H9 (cell line): ENCODE measurements at regions not wholly inside any gene's neighbourhood (a gene's known extent, or its start where the extent isn't known, plus 50 kb on each side); places are given as distances from the start of the nearest gene placed in this dataset.
A peak's percentile ranks its signal among the peaks of the same experiment; 100 is the strongest.

ENCODE experiments used
- DNase-seq: peaks from one replicate; pipeline ENCODE4 v3.0.0-alpha.2; 2017
- H2AFZ ChIP-seq: one replicate; pipeline ENCODE4 v1.6.1; 2013; ENCODE audit warnings: mild to moderate bottlenecking, low read length, control low read depth, moderate library complexity
- H2AK5ac ChIP-seq: 2 replicates; pipeline ENCODE4 v1.6.1; 2013; ENCODE audit warnings: low read length, control low read depth, mixed read lengths; ENCODE audit not compliant: insufficient read length
- H2BK120ac ChIP-seq: one replicate; pipeline ENCODE4 v1.6.1; 2013; ENCODE audit warnings: low read depth, mild to moderate bottlenecking, low read length, control low read depth, inconsistent platforms; ENCODE audit not compliant: poor library complexity, severe bottlenecking
- H2BK12ac ChIP-seq: 2 replicates; pipeline ENCODE4 v1.6.1; 2013; ENCODE audit warnings: low read length, control low read depth, mixed read lengths, low read depth; ENCODE audit not compliant: insufficient read length
- H2BK15ac ChIP-seq: 2 replicates; pipeline ENCODE4 v1.6.1; 2013; ENCODE audit warnings: low read depth, low read length, control low read depth
- H2BK20ac ChIP-seq: one replicate; pipeline ENCODE4 v1.6.1; 2013; ENCODE audit warnings: low read depth, mild to moderate bottlenecking, low read length, control low read depth, inconsistent platforms; ENCODE audit not compliant: poor library complexity, severe bottlenecking
- H2BK5ac ChIP-seq: 2 replicates; pipeline ENCODE4 v1.6.1; 2013; ENCODE audit warnings: low read length, control low read depth, mixed read lengths; ENCODE audit not compliant: insufficient read length
- H3K14ac ChIP-seq: 2 replicates; pipeline ENCODE4 v1.6.1; 2013; ENCODE audit warnings: low read length, control low read depth; ENCODE audit not compliant: insufficient read depth
- H3K18ac ChIP-seq: 2 replicates; pipeline ENCODE4 v1.6.1; 2013; ENCODE audit warnings: low read depth, mild to moderate bottlenecking, mixed read lengths, low read length, control low read depth; ENCODE audit not compliant: insufficient read length
- H3K23ac ChIP-seq: 2 replicates; pipeline ENCODE4 v1.6.1; 2013; ENCODE audit warnings: low read length, control low read depth, mixed read lengths, low read depth; ENCODE audit not compliant: insufficient read length
- H3K23me2 ChIP-seq: 2 replicates; pipeline ENCODE4 v1.6.1; 2013; ENCODE audit warnings: low read depth, mild to moderate bottlenecking, mixed read lengths, low read length, control low read depth; ENCODE audit not compliant: insufficient read length, poor library complexity, severe bottlenecking
- H3K27ac ChIP-seq: 2 replicates; pipeline ENCODE4 v1.5.1; 2013; ENCODE audit warnings: low read length, control low read depth, mixed read lengths, low read depth; ENCODE audit not compliant: insufficient read length
- H3K27me3 ChIP-seq: 2 replicates; pipeline ENCODE4 v1.6.1; 2013; ENCODE audit warnings: low read length, control low read depth, inconsistent platforms; ENCODE audit not compliant: insufficient read depth
- H3K4ac ChIP-seq: 2 replicates; pipeline ENCODE4 v1.6.1; 2013; ENCODE audit warnings: low read depth, mild to moderate bottlenecking, control low read depth, inconsistent platforms, low read length, moderate library complexity
- H3K4me1 ChIP-seq: 2 replicates; pipeline ENCODE4 v1.6.1; 2013; ENCODE audit warnings: low read length, control low read depth, inconsistent platforms; ENCODE audit not compliant: insufficient read depth
- H3K4me2 ChIP-seq: 2 replicates; pipeline ENCODE4 v1.6.1; 2013; ENCODE audit warnings: low read length, control low read depth, mixed read lengths; ENCODE audit not compliant: insufficient read length, insufficient read depth
- H3K56ac ChIP-seq: 2 replicates; pipeline ENCODE4 v1.6.1; 2013; ENCODE audit warnings: low read depth, mild to moderate bottlenecking, mixed read lengths, low read length, control low read depth; ENCODE audit not compliant: insufficient read length
- H3K79me1 ChIP-seq: 2 replicates; pipeline ENCODE4 v1.6.1; 2013; ENCODE audit warnings: low read depth, mild to moderate bottlenecking, moderate library complexity, low read length, control low read depth, inconsistent platforms; ENCODE audit not compliant: insufficient read depth, poor library complexity, severe bottlenecking
- H3K79me2 ChIP-seq: 2 replicates; pipeline ENCODE4 v1.6.1; 2013; ENCODE audit warnings: low read length, control low read depth, inconsistent platforms; ENCODE audit not compliant: insufficient read depth
- H3K9ac ChIP-seq: 2 replicates; pipeline ENCODE4 v1.6.1; 2013; ENCODE audit warnings: low read length, control low read depth, mixed read lengths; ENCODE audit not compliant: insufficient read length; ENCODE audit errors: extremely low read depth
- H3K9me3 ChIP-seq: one replicate; pipeline ENCODE4 v1.6.1; 2013; ENCODE audit warnings: low read depth, low read length, inconsistent platforms; ENCODE audit not compliant: control insufficient read depth
- H3T11ph ChIP-seq: one replicate; pipeline ENCODE4 v1.6.1; 2013; ENCODE audit warnings: mild to moderate bottlenecking, low read length, control low read depth, inconsistent platforms
- H4K20me1 ChIP-seq: one replicate; pipeline ENCODE4 v1.6.1; 2013; ENCODE audit not compliant: control insufficient read depth, insufficient read length, insufficient read depth
- H4K5ac ChIP-seq: 2 replicates; pipeline ENCODE4 v1.6.1; 2013; ENCODE audit warnings: low read depth, mild to moderate bottlenecking, mixed read lengths, low read length, control low read depth; ENCODE audit not compliant: insufficient read length
- H4K8ac ChIP-seq: replicated peaks from 2 replicates; pipeline ENCODE4 v1.6.1; 2013; ENCODE audit warnings: low read length, control low read depth, mixed read lengths, low read depth; ENCODE audit not compliant: insufficient read length
- H4K91ac ChIP-seq: 2 replicates; pipeline ENCODE4 v1.6.1; 2013; ENCODE audit warnings: low read depth, mild to moderate bottlenecking, moderate library complexity, mixed read lengths, low read length, control low read depth; ENCODE audit not compliant: insufficient read length
- H3K27ac Mint-ChIP-seq, 3 experiments: 2 replicates in 2 of 3; 3 replicates in 1 of 3; pipeline ENCODE4 v1.8.0; 2020 to 2021; ENCODE audit warnings: mixed read lengths in 3 of 3, mild to moderate bottlenecking in 1 of 3, moderate library complexity in 1 of 3
- H3K27me3 Mint-ChIP-seq: 2 replicates; pipeline ENCODE4 v1.8.0; 2021; ENCODE audit warnings: low read depth, mild to moderate bottlenecking, moderate library complexity, mixed read lengths
- H3K36me3 Mint-ChIP-seq, 3 experiments: 2 replicates in 2 of 3; 3 replicates in 1 of 3; pipeline ENCODE4 v1.8.0; 2020 to 2021; ENCODE audit warnings: low read depth in 3 of 3, mixed read lengths in 3 of 3; ENCODE audit not compliant: insufficient read depth in 1 of 3
- H3K4me1 Mint-ChIP-seq, 2 experiments: 2 replicates each; pipeline ENCODE4 v1.8.0; 2020; ENCODE audit warnings: mixed read lengths in 2 of 2
- H3K4me3 Mint-ChIP-seq, 2 experiments: 2 replicates in 1 of 2; 3 replicates in 1 of 2; pipeline ENCODE4 v1.8.0; 2020 to 2021; ENCODE audit warnings: mild to moderate bottlenecking in 2 of 2, mixed read lengths in 2 of 2, moderate library complexity in 1 of 2
- H3K9me3 Mint-ChIP-seq, 2 experiments: 2 replicates in 1 of 2; 3 replicates in 1 of 2; pipeline ENCODE4 v1.8.0; 2020; ENCODE audit warnings: mild to moderate bottlenecking in 2 of 2, mixed read lengths in 2 of 2, moderate library complexity in 1 of 2
- TF ChIP-seq, protein P1 (sequence below): fragments of 200-600 bp; sonication (generic); conservative IDR thresholded peaks from 3 replicates; pipeline ENCODE4 v1.8.0; 2021; ENCODE audit warnings: antibody characterized with exemption, mild to moderate bottlenecking

DNA sequence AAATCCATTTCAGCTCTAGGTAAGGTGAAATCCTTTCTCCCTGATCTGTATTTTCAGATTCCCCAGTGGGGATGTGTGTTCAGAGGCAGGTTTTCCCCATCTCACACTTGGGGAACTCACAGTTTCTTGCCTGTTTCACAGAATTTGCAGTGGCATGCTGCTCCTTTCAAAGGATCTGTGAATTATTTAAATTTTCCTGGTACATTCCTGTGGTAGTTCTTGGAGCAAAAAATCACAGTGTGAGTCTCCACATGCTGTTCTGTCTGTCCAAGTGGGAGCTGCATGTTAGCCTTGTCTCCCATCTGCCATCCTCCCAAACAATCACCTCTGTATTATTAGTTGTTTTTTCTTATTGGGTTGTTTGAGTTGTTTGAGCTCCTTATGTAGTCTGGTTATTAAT, 372.9 kb downstream of the ARL6IP6 start:
- H3T11ph ChIP-seq: no peak overlapping the region
- no peak for DNase-seq
- TF ChIP-seq, protein P1, sequence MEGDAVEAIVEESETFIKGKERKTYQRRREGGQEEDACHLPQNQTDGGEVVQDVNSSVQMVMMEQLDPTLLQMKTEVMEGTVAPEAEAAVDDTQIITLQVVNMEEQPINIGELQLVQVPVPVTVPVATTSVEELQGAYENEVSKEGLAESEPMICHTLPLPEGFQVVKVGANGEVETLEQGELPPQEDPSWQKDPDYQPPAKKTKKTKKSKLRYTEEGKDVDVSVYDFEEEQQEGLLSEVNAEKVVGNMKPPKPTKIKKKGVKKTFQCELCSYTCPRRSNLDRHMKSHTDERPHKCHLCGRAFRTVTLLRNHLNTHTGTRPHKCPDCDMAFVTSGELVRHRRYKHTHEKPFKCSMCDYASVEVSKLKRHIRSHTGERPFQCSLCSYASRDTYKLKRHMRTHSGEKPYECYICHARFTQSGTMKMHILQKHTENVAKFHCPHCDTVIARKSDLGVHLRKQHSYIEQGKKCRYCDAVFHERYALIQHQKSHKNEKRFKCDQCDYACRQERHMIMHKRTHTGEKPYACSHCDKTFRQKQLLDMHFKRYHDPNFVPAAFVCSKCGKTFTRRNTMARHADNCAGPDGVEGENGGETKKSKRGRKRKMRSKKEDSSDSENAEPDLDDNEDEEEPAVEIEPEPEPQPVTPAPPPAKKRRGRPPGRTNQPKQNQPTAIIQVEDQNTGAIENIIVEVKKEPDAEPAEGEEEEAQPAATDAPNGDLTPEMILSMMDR: no peak
- H4K91ac ChIP-seq: no peak overlapping the region
- no peak overlapping the region for H2AFZ ChIP-seq
- no peak overlapping the region for H4K8ac ChIP-seq
- H3K14ac ChIP-seq: no peak overlapping the region
- H4K5ac ChIP-seq: no peak overlapping the region
- no peak overlapping the region for H2BK5ac ChIP-seq
- H3K23ac ChIP-seq: no peak overlapping the region
- no peak overlapping the region for H3K9ac ChIP-seq
- H3K4me1 Mint-ChIP-seq: no peaks in the 10 kb centered on the region
- H3K36me3 Mint-ChIP-seq: peaks cover 0 to under 1% (median 0%) of the 10 kb centered on the region in 3 experiments; a peak in 2 of 7 replicates
- H3K4me1 ChIP-seq: no peaks in the 10 kb centered on the region
- peak overlapping the region in 1 of 3 experiments; percentile 4; a peak in 2 of 7 replicates for H3K27ac Mint-ChIP-seq
- no peak overlapping the region for H2BK120ac ChIP-seq
- no peak overlapping the region for H3K18ac ChIP-seq
- no peak overlapping the region for H2AK5ac ChIP-seq
- H3K4me3 Mint-ChIP-seq: no peak overlapping the region
- no peaks in the 10 kb centered on the region for H4K20me1 ChIP-seq
- no peak overlapping the region for H3K27ac ChIP-seq
- no peak overlapping the region for H2BK20ac ChIP-seq
- no peaks in the 10 kb centered on the region for H3K79me2 ChIP-seq
- no peak overlapping the region for H3K56ac ChIP-seq
- no peak overlapping the region for H3K4me2 ChIP-seq
- H3K27me3 ChIP-seq: no peaks in the 10 kb centered on the region
- no peaks in the 10 kb centered on the region for H3K9me3 ChIP-seq
- H2BK15ac ChIP-seq: no peak overlapping the region
- no peaks in the 10 kb centered on the region for H3K79me1 ChIP-seq
- H3K9me3 Mint-ChIP-seq: peaks cover 1 to 7% of the 10 kb centered on the region in 2 experiments; a peak in 2 of 5 replicates
- H3K23me2 ChIP-seq: no peaks in the 10 kb centered on the region
- H3K27me3 Mint-ChIP-seq: no peaks in the 10 kb centered on the region
- no peak overlapping the region for H3K4ac ChIP-seq
- no peak overlapping the region for H2BK12ac ChIP-seq
